ENCODE measurements at regions not wholly inside any gene's neighbourhood (a gene's known extent, or its start where the extent isn't known, plus 50 kb on each side); places are given as distances from the start of the nearest gene placed in this dataset.

DNA sequence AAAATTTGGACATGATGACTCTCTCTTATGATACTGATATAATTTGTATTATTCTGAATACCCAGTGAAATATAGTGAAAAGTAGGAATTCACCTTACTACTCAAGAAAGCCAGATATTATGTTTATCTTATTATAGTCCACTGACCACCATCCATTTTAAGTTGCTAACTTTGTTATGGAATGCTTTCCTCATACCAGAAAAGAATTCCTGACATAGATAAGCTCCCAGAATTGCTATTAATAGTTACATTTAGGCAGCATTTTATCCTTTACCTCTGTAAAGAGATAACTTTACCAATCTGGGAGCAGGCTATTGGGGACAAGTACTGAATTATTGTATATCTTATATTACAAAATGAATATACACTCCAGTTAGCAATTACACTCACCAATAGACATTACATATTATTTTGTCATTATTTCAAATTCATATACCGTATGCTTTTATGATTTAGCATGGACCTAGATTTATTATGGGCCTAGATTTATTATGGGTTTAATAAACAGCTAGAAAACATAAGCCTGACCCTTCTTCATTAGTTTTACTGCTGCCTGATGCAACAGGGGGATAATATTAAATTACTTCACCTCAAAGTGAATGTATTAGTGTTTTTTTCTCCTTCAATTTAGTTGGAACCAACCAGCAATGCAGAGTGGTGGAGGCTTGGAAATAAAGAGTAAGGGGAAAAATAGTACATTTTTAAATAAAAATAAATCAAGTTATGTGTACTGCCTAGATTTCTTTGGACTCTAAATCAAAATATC lies 1886.1 kb downstream of the PCDH9 start:
- TF ChIP-seq CTCF (IDR thresholded peaks at IDR 0.05): no peak

DNA sequence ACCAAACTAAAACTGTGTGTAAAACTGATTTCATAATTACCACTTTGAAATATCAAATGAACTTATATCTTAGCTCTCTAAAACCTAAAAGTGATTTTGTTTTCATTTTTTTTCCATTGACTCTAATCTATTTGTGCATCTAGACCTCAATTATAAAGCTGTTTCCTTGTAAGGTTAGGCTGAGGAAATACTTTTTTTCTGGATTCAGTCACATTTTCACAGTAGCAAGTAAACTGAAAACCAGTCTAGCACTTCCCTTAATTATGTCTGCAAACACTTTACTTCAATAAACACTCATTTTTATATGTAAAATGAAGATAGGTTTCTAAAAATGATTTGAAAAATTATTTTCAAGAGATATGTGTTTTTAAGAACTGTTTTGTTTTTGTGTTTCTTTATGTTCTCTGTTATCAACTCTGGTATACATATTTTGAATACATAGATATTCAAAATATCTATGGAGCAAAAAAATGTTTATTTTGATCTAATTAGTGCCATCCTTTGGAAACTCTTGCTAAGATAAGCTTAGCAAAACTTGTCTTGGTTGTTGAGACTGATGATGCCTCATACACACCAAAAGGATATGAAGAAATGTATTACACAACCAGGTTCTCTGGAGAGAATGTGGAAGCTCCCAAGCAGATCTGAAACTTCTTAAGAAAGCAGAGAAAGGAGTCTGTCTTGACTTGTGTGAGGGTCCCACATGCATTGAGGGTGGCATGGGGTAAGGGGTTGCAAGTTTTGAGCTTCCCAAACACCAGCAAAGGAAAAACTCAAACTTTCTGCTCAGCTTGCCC lies 1887.4 kb downstream of the PCDH9 start:
- no peak for TF ChIP-seq CTCF (IDR thresholded peaks at IDR 0.05)

- TF ChIP-seq CTCF (IDR thresholded peaks at IDR 0.05): no peak
Measured at GRCh38 chr13:65339241-65339640, 1890.9 kb downstream of the PCDH9 start.

DNA sequence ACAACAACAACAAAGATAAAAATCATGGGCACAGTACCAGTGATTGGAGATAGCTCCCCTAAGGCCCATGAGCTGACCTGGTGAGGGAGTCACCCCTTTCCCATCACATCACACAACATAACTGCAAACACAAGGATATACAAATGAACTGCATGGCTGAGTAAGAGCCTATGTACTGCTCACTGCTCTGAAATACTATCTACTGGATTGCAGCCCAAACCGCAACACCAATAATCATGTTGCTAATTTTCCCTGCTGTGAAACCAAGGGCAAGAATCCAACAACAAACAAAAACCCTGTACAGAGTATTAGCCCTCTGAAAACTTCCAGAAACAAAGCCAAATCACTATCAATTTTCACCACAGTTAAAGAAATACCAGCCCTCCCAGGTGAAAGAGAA lies 1893.2 kb downstream of the PCDH9 start:
- no peak for TF ChIP-seq CTCF (IDR thresholded peaks at IDR 0.05)

- no peak for TF ChIP-seq CTCF (IDR thresholded peaks at IDR 0.05)
Measured at GRCh38 chr13:65336087-65336749, 1893.9 kb downstream of the PCDH9 start.

GRCh38 chr13:65330691-65331090 lies 1899.4 kb downstream of the PCDH9 start:
- no peak for TF ChIP-seq CTCF (IDR thresholded peaks at IDR 0.05)

DNA sequence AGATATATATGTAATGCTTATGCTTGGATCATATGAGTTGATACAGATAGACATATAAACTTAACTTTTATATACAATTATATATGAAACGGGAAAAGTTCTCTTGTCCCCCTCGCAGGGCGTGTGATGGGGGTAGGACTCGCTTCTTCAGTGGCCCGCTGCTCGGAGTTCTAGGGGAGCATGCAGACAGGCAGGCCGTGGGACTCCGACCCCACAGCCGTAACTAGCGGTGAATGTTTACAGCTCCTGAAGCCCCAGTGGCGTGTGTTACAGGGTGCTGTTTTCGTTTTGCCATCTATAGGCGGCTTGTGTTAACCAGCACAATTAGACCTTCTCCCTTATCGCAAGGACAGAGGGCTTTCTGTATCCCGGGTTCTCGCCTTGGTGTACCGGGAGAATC lies 1899.8 kb downstream of the PCDH9 start:
- TF ChIP-seq CTCF (IDR thresholded peaks at IDR 0.05): no peak

Data from LNCAP (cell line).